Hindlimb muscle (tissue), 1 donor: ENCODE measurements at regions not wholly inside any gene's neighbourhood (a gene's known extent, or its start where the extent isn't known, plus 50 kb on each side); places are given as distances from the start of the nearest gene placed in this dataset.

ENCODE experiments used
- DNase-seq: peaks from one replicate; pipeline ENCODE4 v3.0.0-alpha.2; 2013

GRCh38 chr12:92341065-92341668 lies 195.5 kb upstream of the BTG1 start:
- no peak for DNase-seq

DNA sequence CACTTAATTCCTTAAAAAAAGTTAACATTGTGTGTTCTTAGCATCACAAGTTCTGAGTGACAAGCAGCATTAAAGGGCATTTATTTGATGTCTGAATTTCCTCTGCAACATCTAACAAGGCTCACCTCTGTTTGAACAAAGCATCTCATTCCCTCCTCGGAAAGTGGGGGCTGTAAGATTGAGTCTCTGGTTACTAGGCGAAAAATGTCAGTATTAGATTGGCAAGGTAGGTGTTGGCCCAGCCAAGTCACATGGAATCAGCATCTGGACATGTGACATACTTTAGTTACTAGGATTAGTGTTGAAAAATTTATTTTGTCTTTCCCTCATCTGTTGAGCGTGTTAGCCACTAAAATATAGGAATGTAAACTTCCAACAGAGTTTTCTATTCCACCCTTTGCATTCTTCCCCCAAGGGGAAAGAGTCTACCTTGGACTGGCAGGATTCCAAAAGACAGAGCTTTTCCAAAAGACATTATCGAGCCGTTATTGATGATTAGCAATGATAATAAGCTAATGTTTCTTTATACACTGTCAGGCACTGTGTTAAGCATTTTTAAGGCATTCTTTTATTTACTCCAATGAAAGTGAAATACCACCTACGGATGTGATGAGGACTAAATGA lies 194.9 kb upstream of the BTG1 start:
- DNase-seq: no peak

GRCh38 chr12:92340003-92340402 lies 194.4 kb upstream of the BTG1 start:
- DNase-seq: no peak

GRCh38 chr12:92339198-92339821 lies 193.7 kb upstream of the BTG1 start:
- DNase-seq: no peak

- no peak for DNase-seq
Observed at GRCh38 chr12:92338671-92339070, 193.0 kb upstream of the BTG1 start.

GRCh38 chr12:92338102-92338501 lies 192.5 kb upstream of the BTG1 start:
- DNase-seq: no peak

GRCh38 chr12:92337128-92337527 lies 191.5 kb upstream of the BTG1 start:
- DNase-seq: no peak

DNA sequence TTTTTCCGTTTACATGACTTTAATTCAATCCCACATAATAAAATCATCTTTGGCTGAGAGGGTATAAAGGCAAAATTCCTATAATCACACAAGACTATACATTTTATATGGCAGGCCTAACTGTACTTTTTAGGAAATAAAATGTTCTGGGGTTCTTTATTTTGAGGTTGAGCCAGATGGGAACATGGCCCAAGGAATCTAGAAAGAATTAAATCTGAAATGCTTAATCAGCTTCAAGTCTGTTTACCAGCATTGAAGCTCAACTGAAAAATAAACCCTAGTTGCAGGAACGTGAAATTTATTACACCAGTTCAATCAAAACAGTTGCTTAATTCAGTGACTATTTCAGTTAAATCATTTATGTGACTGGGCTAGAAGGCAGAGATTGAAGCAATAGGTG lies 191.0 kb upstream of the BTG1 start:
- no peak for DNase-seq

DNA sequence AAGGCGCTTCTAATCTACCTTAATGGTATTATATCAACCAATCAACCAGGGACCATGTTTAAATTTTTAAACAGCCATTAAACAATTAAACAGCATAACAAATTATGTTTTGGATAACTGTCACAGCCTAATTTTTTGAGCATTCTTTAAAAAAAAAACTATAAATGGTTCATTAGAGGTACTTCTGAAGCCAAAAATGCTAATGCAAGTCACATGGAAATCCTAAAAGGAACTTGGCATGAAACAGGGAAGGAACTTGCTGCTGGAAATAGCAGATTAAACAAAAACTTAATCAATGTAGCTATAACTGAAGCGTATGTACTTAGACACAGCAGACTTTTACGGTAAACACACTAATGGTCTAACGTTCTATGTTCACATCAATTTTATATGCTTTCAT lies 190.2 kb upstream of the BTG1 start:
- no peak for DNase-seq

DNA sequence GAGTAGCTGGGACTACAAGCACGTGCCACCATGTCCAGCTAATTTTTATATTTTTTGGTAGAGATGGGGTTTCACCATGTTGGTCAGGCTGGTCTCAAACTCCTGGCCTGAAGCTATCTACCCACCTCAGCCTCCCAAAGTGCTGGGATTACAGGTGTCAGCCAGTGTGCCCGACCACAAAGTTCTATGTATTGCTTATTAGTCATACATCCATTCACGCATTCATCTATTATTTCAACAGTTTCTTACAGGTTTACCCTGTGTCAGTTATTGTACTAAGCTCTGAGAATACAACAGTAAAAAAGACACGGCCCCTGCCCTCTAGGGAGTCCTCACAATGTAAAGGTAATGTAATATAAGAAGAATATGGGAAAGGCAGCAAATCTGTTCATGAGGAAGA lies 188.9 kb upstream of the BTG1 start:
- no peak for DNase-seq

DNA sequence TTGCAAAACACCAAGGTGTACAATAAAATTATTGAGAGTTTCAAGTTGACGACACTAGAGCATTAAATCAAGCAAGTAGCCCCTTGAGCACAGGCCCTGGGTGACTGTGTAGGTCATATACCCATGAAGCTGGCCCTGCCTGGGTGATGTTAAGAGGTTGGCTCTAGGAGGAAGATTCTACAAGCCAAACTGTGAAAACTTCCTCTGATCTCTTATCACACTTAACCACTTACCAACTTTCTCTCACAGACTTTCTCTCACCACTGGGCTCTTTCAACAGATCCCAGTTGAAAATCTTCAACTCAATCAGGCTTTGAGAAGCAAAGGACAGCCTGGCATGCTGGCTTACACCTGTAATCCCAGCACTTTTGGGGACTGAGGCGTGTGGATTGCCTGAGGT lies 186.9 kb upstream of the BTG1 start:
- no peak for DNase-seq

- DNase-seq: no peak
Observed at GRCh38 chr12:92331383-92331782, 185.7 kb upstream of the BTG1 start.

- no peak for DNase-seq
Observed at GRCh38 chr12:92330654-92331053, 185.0 kb upstream of the BTG1 start.

DNA sequence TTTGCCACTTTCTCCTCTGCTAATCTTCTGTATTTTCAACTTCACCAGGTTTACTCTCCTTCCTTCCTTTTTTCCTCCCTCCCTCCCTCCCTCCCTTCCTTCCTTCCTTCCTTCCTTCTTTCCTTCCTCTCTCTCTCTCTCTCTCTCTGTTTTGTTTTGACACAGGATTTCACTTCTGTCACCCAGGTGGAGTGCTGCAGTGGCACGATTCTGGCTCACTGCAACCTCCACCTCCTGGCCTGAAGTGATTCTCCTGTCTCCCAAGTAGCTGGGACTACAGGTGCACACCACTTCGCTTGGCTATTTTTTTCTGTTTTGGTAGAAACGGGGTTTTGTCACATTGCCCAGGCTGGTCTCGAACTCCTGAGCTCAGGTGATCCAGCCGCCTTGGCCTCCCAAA lies 181.2 kb upstream of the BTG1 start:
- DNase-seq: no peak

DNA sequence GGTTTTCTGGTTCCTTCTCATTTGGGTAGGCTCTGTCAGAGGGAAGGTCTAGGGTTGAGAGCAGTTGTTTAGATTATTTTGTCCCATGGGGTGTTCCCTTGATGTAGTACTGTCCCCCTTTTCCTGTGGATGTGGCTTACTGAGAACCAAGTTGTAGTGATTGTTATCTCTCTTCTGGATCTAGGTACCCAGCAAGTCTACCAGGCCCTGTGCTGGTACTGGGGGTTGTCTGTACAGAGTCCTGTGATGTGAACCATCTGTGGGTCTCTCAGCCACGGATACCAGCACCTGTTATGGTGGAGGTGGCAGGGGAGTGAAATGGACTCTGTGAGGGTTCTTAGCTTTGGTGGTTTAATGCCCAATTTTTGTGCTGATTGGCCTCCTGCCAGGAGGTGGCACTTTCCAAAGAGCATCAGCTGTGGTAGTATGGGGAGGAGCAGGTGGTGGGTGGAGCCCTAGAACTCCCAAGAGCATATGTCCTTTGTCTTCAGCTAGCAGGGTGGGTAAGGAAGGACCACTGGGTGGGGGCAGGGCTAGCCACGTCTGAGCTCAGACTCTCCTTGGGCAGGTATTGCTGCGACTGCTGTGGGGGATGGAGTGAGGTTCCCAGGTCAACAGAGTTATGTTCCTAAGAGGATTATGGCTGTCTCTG lies 179.3 kb upstream of the BTG1 start:
- no peak for DNase-seq

GRCh38 chr12:92312463-92312964 lies 166.9 kb upstream of the BTG1 start:
- no peak for DNase-seq

GRCh38 chr12:92304371-92305055 lies 158.9 kb upstream of the BTG1 start:
- DNase-seq: peak; percentile 18

GRCh38 chr12:92302041-92302829 lies 156.6 kb upstream of the BTG1 start:
- DNase-seq: no peak

GRCh38 chr12:92301356-92301755 lies 155.7 kb upstream of the BTG1 start:
- DNase-seq: no peak

DNA sequence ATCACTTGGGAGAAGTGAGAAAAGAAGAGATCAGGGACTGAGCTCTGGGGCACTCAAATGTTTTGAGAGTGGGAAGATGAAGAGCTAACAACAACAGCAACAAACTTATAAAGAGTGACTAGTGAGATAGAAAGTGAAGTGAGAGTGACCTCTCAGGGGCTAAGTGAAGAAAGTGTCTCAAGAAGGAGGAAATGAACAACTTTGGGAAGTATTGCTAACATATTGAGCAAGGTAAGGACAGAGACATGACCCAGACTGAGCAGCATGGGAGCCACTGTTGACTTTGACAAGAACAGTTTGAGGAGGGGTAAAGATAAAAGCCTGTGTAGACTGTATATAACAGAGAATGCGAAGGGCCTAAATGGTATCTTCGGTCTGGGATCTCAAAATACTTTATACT lies 155.1 kb upstream of the BTG1 start:
- DNase-seq: no peak

- no peak for DNase-seq
Observed at GRCh38 chr12:92299744-92300143, 154.1 kb upstream of the BTG1 start.

GRCh38 chr12:92299344-92299743 lies 153.7 kb upstream of the BTG1 start:
- no peak for DNase-seq
